ENCODE measurements at regions not wholly inside any gene's neighbourhood (a gene's known extent, or its start where the extent isn't known, plus 50 kb on each side); places are given as distances from the start of the nearest gene placed in this dataset.
"Not testable (repeated sequence)": the region's sequence is repeated elsewhere in the genome, so short reads cannot be mapped to it uniquely, and the experiment has no call there.

- no peak for DNase-seq (ENCODE audit: low spot score)
Measured at GRCh38 chr4:111398906-111399330, 746.3 kb upstream of the FAM241A start.

GRCh38 chr4:111399623-111400022 lies 745.6 kb upstream of the FAM241A start:
- DNase-seq (ENCODE audit: low spot score) = no peak

GRCh38 chr4:111400741-111401140 lies 744.5 kb upstream of the FAM241A start:
- no peak for DNase-seq (ENCODE audit: low spot score)

GRCh38 chr4:111404673-111405072 lies 740.6 kb upstream of the FAM241A start:
- no peak for DNase-seq (ENCODE audit: low spot score)

GRCh38 chr4:111405989-111406388 lies 739.3 kb upstream of the FAM241A start:
- no peak for DNase-seq (ENCODE audit: low spot score)

- no peak for DNase-seq (ENCODE audit: low spot score)
Measured at GRCh38 chr4:111410571-111410970, 734.7 kb upstream of the FAM241A start.

GRCh38 chr4:111417521-111417920 lies 727.7 kb upstream of the FAM241A start:
- no peak for DNase-seq (ENCODE audit: low spot score)

GRCh38 chr4:111433441-111433840 lies 711.8 kb upstream of the FAM241A start:
- DNase-seq (ENCODE audit: low spot score) = no peak

GRCh38 chr4:111434586-111434985 lies 710.7 kb upstream of the FAM241A start:
- no peak for DNase-seq (ENCODE audit: low spot score)

- no peak for DNase-seq (ENCODE audit: low spot score)
Measured at GRCh38 chr4:111435986-111436744, 709.1 kb upstream of the FAM241A start.

- no peak for DNase-seq (ENCODE audit: low spot score)
Measured at GRCh38 chr4:111441687-111442086, 703.6 kb upstream of the FAM241A start.

- DNase-seq (ENCODE audit: low spot score) = not testable (repeated sequence)
Measured at GRCh38 chr4:111444836-111445235, 700.4 kb upstream of the FAM241A start.

- no peak for DNase-seq (ENCODE audit: low spot score)
Measured at GRCh38 chr4:111449657-111450056, 695.6 kb upstream of the FAM241A start.

GRCh38 chr4:111450867-111451266 lies 694.4 kb upstream of the FAM241A start:
- DNase-seq (ENCODE audit: low spot score) = no peak

- no peak for DNase-seq (ENCODE audit: low spot score)
Measured at GRCh38 chr4:111453216-111453615, 692.0 kb upstream of the FAM241A start.

- no peak for DNase-seq (ENCODE audit: low spot score)
Measured at GRCh38 chr4:111454961-111455360, 690.3 kb upstream of the FAM241A start.

GRCh38 chr4:111464251-111465045 lies 680.8 kb upstream of the FAM241A start:
- DNase-seq (ENCODE audit: low spot score) = no peak

- no peak for DNase-seq (ENCODE audit: low spot score)
Measured at GRCh38 chr4:111466811-111467604, 678.2 kb upstream of the FAM241A start.

GRCh38 chr4:111475001-111475400 lies 670.3 kb upstream of the FAM241A start:
- no peak for DNase-seq (ENCODE audit: low spot score)

GRCh38 chr4:111475666-111476065 lies 669.6 kb upstream of the FAM241A start:
- no peak for DNase-seq (ENCODE audit: low spot score)

- no peak for DNase-seq (ENCODE audit: low spot score)
Measured at GRCh38 chr4:111480510-111480909, 664.7 kb upstream of the FAM241A start.

GRCh38 chr4:111483375-111484169 lies 661.7 kb upstream of the FAM241A start:
- no peak for DNase-seq (ENCODE audit: low spot score)

All from CD4-positive, alpha-beta T cell treated with Interleukin-2 at 100 ng/mL for 4 hours (primary cell).